IPS DF 19.7 (cell line): ENCODE measurements at regions not wholly inside any gene's neighbourhood (a gene's known extent, or its start where the extent isn't known, plus 50 kb on each side); places are given as distances from the start of the nearest gene placed in this dataset.
A peak's percentile ranks its signal among the peaks of the same experiment; 100 is the strongest.

ENCODE experiments used
- DNase-seq: peaks from one replicate; pipeline ENCODE4 v3.0.0-alpha.2; 2013; ENCODE audit warnings: low read depth, low spot score

DNA sequence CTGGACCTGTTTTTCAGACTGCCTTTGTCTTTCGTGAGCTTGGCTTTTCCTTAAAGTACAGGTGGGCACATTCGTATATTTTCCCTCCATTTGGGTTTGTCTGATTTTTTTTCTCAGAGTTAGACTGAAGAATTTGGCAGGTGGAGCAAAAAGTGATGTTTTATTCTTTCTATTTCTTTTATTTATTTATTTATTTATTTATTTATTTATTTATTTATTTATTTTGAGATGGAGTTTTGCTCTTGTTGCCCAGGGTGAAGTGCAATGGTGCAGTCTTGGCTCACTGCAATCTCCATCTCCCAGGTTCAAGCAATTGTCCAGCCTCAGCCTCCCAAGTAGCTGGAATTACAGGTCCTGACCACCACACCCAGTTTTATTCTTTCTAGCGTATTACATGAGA, 1805.1 kb upstream of the WWC1 start:
- no peak for DNase-seq

DNA sequence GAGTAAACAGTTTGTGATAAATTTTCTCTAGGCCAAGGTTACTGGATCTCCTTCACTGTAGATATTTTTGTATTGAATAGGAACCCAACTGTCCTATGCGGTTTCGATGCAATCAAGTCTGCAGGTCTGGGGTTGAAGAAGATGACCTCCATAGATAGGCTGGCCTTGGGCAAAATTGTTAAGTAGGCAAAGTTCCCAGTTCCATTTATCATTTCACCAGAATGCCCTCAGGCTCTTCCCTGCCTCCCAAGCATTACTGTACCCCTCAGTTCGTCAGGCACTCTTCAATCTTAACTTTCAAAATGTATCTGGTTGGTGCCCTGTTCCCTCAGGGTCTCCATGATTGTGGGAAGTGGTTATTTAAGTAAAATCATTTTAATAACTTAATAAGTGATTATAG, 1802.9 kb upstream of the WWC1 start:
- DNase-seq, result no peak

DNA sequence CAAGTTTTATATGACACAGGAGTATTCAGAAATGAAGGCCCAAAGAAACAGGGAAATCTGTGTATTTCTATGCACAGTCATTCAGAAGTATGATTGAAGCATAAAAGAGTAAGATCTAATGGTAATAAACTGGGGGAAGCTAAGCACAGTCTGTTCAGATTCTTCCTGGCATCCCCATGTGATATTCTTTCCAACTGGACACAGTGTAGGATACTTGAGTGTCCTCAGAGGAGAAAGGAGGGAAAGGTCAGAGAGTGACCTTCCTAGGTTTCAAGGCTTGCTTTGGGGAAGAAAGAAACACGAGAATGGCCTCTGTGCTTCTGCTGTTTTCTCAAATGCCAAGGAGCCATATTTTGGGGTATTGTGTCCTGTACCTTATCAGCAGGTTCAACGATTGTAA, 1798.4 kb upstream of the WWC1 start:
- no peak for DNase-seq

DNA sequence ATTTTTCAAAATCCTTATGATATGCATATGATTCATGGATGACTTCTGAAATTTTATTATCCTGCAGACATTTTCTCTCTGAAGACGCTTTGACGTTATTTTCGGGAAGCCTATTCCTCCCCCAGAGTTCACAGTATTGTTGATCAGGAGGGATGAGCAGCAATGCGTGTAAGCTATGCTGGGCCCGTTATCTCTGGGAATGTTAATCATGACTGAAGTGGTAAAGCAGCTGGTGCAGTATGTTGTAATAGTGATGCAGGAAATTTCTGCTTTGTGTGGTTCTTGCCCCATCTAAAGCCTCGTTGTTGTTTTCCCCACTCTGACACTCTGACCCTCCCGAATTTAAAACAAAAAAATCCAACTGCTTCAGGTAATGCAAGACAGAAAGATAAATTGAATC, 1797.8 kb upstream of the WWC1 start:
- no peak for DNase-seq

DNA sequence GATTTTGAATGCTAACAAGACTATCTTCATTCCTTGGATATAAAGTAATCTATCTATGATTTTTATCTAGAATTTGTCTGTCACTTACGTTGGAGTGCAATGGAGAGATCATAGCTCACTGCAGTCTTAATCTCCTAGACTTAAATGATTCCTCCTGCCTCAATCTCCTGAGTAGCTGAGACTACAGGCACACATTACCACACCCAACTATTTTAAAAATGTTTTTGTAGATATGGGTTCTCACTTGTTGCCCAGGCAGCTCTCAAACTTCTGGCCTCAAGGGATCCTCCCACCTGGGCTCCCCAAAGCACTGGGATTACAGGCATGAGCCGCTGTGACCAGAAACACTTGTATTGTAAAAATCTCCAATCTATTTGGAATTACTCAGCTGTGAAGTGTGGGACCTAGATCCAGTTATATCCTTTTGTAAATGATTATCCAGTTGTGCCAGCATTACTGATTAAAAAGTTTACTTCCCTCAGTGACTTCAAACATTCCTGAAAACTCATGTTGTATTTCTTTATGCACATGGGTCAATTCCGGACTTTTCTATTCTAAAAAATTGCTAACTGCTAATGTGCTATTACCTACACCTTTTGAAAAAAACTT, 1793.8 kb upstream of the WWC1 start:
- DNase-seq, result no peak

DNA sequence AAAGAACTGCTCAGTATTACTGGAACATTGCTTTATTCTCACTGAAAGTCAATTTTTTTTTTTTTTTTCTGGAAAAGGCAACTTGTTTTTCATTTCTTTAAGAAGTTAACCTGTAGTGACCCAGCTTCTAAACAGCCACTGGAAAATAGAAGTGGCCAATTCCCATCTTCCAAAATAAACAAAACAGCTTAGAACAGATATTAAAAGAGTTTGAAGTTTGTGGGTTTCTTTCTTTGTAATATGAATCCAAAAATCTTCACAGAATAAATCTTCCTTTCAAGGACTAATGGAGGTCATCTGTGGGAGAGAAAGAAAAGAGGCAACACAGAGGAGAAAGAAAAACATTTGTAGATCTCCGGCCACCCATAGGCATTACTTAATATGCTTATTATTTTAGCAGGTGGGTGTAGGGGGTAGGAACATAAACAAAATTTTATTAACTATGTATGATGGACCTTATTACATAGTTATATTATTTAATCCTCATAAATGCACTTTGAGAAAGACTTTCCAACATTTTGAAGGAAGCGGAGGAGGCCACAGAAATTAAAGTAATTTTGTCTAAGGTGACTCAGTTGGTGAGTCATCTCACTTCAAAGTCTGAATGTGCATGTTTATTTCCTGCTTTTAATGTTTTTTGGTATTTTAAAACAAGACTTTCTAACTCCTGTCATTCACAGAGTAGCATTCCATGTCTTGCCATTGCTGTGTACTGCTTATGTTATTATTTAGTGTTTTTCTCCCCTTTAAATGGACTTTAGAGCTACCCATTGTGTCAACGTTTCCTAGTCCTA, 1791.8 kb upstream of the WWC1 start:
- no peak for DNase-seq

GRCh38 chr5:166503506-166503905, 1787.9 kb upstream of the WWC1 start:
- DNase-seq, result no peak

GRCh38 chr5:166505067-166505466, 1786.4 kb upstream of the WWC1 start:
- DNase-seq, result no peak

GRCh38 chr5:166505544-166505943, 1785.9 kb upstream of the WWC1 start:
- no peak for DNase-seq

GRCh38 chr5:166507810-166508425, 1783.5 kb upstream of the WWC1 start:
- DNase-seq, result no peak

DNA sequence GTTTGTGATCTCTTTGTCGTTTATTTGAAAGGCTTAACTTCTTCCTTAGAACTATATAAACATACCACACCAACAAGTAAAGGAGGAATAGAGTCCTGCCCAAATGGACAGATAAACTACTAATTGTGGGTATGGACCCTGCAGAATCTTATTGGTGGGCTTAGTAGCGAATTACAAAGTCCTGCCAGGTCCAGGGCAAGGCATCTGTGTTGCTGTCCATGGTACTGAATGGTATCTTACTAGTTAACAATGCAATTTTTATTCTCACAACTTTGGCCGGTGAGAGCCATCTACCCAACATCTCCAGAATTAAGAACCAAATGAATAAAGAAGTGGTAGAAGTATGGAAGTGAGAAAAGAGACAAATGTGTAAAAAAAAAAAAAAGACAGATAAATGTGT, 1782.4 kb upstream of the WWC1 start:
- peak; percentile 3 for DNase-seq

GRCh38 chr5:166517976-166518375, 1773.5 kb upstream of the WWC1 start:
- no peak for DNase-seq

- no peak for DNase-seq
Measured at GRCh38 chr5:166523206-166523605, 1768.2 kb upstream of the WWC1 start.

- no peak for DNase-seq
Measured at GRCh38 chr5:166529200-166529599, 1762.2 kb upstream of the WWC1 start.

DNA sequence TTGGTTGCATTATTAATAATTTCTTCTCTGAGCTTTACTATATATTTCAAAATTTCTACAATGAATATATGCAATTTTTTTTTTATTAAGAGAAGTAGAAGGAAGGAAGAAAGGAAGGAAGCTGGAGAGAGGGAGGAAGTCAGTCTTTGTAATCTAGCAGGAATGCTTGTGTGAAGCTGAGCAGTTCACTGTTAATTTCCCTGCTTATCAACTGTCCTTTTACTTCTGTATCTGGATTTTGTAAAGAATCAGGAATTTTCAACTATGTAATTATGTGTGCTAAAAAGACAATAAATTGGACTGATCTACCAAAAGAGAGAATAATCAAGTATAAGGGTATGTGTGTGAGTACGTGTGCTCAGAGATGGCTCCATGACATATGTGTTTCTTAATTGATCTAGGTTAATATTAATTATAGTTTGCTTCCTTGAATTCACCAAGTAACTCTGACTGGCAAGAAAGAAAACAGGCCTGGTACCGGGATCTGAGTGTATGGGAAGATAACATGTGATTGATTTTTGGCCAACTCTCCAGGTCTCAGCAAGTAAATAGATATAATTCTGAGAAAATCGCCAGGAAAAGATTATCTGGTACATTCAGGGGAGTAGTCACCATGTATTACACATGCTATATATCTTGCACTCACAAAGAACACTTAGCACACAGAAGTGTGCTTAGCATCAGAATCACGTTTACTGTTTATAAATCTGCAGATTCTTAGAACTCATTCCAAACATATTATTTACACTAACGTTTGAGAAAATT, 1758.8 kb upstream of the WWC1 start:
- DNase-seq, result no peak

GRCh38 chr5:166535641-166536040, 1755.8 kb upstream of the WWC1 start:
- DNase-seq, result no peak

DNA sequence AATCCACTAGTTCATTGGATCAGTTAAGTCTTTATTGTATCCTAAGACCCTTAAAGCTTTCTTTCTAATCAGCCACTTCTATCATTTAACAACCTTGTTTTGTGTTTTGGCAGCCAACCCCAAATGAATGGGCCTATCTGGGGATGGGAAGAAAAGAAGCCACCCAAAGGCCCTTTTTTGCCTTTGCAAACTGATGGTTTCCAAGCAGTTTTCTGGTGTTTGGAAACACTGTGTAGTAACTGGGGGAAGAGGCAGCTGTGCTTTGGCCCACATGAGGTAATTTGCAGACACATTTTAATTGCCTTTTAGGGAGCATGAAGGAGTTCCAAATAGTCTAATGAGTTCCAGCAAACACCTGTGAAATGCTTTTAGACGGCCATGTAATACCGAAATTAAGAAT, 1751.3 kb upstream of the WWC1 start:
- DNase-seq, result no peak

GRCh38 chr5:166551384-166551783, 1740.1 kb upstream of the WWC1 start:
- no peak for DNase-seq

DNA sequence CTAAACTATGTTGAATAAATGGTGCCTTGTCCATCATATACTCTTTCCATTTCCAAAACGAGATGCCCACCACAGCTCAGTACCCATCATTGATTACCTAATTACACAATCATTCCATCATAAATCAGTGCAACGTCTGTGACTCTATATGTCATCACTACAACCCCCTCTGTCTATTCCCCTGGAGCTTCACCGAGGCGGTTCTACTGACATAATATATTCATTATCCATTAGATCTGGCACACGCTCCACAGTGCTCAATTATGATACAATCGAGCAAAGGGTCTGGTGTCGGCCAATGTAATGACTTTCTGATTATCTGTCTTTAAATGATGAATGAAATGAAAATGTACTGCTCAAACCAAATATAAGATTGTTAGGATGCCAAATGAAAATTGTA, 1737.7 kb upstream of the WWC1 start:
- DNase-seq, result no peak

- no peak for DNase-seq
Measured at GRCh38 chr5:166561759-166562158, 1729.7 kb upstream of the WWC1 start.

GRCh38 chr5:166562246-166562645, 1729.2 kb upstream of the WWC1 start:
- DNase-seq, result no peak

DNA sequence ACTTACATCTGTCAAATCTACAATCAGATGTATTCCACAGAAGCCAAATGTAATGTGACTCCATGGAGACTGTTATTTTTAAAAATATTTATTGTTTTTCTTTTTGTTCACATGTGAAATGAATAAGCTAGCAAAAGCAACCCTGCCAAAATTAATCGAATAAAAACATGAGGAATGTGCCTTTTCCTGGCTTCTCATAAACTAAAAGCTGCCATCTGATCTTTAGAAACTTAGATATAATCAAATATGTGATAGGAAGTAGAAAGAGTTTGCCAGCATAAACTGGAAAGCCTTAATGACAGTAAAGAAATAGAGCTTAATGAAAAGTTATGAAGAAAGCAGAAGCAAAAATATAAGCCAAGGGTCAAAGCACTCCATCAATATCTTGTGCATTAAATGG, 1724.7 kb upstream of the WWC1 start:
- no peak for DNase-seq
